ENCODE measurements at regions not wholly inside any gene's neighbourhood (a gene's known extent, or its start where the extent isn't known, plus 50 kb on each side); places are given as distances from the start of the nearest gene placed in this dataset.

DNA sequence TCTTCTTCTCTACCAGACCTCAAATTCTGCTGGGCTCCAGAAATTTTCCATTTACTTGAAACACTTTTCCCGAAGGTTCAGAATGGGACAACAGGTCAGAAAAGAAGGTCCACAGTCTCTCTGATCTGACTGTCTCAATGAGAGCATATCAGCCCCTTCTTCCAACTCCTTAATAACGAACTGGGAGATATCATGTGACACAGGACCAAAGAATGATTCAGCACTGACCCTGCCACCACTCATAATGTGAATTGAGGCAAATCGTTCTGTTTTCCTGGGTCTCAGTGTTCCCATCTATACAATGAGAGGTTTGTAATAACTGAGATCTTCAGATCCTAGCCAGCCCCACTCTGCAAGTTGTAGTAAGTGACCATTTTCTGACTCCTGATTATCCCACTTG is 500.5 kb downstream of the NTRK3 start:
- 76 to 92% (median 83%) methylated on average over 3 of the region's 3 CpGs for WGBS, 3 donors
- Histone ChIP-seq H3K27me3 (ENCODE audit: insufficient read depth in 3 of 3, low read length in 2 of 3) (no peaks in the 10 kb centered on the region), H3K4me1 (no peaks in the 10 kb centered on the region), H3K36me3 (ENCODE audit: insufficient read depth in 1 of 2, low read depth in 1 of 2) (no peaks in the 10 kb centered on the region), H3K9me3 (no peaks in the 10 kb centered on the region), H3K27ac (no peak overlapping the region), H3K4me3 (no peak overlapping the region)
- no peak for TF ChIP-seq CTCF (IDR thresholded peaks at IDR 0.05)
- ATAC-seq (no peak), DNase-seq (no peak)
- intact Hi-C loops (cut with DNase I): no loop called here

DNA sequence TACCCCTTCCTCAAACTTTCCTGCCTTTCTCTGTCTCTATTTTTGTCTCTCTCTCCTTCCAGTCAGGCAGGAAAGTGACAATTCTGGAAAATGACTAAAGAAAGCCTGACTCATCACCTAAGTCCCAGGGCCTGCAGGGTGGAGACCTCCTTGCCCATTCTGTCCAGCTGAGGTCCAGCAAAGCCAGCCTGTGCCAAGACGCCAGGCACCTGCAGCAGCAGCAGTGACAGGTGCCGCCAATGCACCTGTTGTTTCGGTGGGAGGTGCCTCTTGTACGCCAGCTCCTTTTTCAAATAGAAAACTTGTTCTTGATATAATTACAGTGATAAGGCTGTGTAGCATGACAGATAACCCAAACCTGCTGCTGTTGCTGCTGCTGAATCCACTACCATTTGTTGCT is 501.3 kb downstream of the NTRK3 start:
- 71 to 82% (median 72%) methylated on average over 4 of the region's 4 CpGs for WGBS, 3 donors
- intact Hi-C loops (cut with DNase I): no loop called here
- no peak for TF ChIP-seq CTCF (IDR thresholded peaks at IDR 0.05)
- Histone ChIP-seq H3K4me3 (no peak overlapping the region), H3K27me3 (ENCODE audit: insufficient read depth in 3 of 3, low read length in 2 of 3) (no peaks in the 10 kb centered on the region), H3K36me3 (ENCODE audit: insufficient read depth in 1 of 2, low read depth in 1 of 2) (no peaks in the 10 kb centered on the region), H3K9me3 (no peaks in the 10 kb centered on the region), H3K27ac (no peak overlapping the region), H3K4me1 (no peaks in the 10 kb centered on the region)
- no peak for ATAC-seq
- DNase-seq: no peak

GRCh38 chr15:87753539-87753938 is 503.0 kb downstream of the NTRK3 start:
- intact Hi-C loops (cut with DNase I): no loop called here
- H3K27me3 ChIP-seq (ENCODE audit: insufficient read depth in 3 of 3, low read length in 2 of 3): no peaks in the 10 kb centered on the region
- no peak overlapping the region for H3K4me3 ChIP-seq
- no peaks in the 10 kb centered on the region for H3K4me1 ChIP-seq
- WGBS, 3 donors: 78 to 82% (median 81%) methylated on average over 11 of the region's 11 CpGs
- ATAC-seq (no peak), DNase-seq (no peak)
- H3K36me3 ChIP-seq (ENCODE audit: insufficient read depth in 1 of 2, low read depth in 1 of 2): no peaks in the 10 kb centered on the region
- H3K9me3 ChIP-seq: no peaks in the 10 kb centered on the region
- H3K27ac ChIP-seq: no peak overlapping the region
- TF ChIP-seq CTCF (IDR thresholded peaks at IDR 0.05): no peak

DNA sequence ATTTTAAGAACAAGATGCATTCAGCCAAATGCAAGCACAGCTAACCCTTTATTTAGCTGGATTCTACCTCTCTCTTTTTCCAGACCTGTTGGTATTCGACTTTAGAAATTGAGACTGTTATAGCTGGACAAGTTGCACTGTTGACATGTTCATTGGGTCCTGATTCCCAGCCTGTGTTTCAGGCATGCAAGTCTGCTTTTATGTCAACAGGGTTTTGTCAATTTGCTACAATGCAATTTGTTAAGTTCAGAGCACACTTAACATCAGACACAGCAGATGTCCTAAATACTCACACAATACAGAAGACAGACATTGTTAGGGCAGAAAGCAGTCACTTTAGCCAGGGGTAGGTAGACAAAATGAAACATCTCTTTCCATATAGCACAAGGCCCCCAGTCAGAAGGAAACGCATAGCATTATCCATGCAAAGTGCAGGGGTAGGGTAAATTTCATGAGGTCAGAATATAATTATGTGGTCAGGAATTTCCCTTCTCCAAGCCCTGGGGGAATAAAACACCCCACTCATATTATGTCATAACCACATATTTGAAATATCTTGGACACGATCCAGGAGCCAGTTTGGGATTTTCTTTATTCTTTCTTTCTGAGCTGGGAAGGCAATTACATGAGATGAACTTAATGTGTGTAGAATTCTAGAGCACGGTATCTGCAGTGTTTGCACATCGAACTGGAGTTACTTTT is 504.1 kb downstream of the NTRK3 start:
- Histone ChIP-seq H3K9me3 (no peaks in the 10 kb centered on the region), H3K27me3 (ENCODE audit: insufficient read depth in 3 of 3, low read length in 2 of 3) (no peaks in the 10 kb centered on the region), H3K4me3 (no peak overlapping the region), H3K27ac (no peak overlapping the region), H3K36me3 (ENCODE audit: insufficient read depth in 1 of 2, low read depth in 1 of 2) (no peaks in the 10 kb centered on the region), H3K4me1 (no peaks in the 10 kb centered on the region)
- ATAC-seq (no peak), DNase-seq (no peak)
- no peak for TF ChIP-seq CTCF (IDR thresholded peaks at IDR 0.05)
- 15 to 25% (median 22%) methylated on average over 5 of the region's 5 CpGs for WGBS, 3 donors
- intact Hi-C loops (cut with DNase I): no loop called here

DNA sequence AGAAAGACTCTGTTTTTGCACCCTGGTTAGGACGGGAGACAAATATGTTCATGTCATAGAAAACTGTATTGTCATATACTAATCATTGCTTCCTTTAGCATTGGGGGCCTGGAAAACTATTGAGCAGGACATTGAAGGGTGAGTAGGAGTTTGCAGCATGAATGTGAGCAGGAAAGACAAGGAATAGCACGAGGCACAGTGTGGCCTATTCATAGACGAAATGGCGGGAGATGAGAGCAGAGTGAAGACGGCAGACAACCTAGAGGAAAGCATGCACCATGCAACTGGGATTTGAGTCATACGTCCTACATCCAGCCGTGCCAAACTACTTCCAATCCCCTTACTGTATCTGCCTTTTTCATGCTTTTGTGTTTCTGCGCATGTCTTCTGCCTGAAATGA is 508.1 kb downstream of the NTRK3 start:
- Histone ChIP-seq H3K4me3 (no peak overlapping the region), H3K27ac (no peak overlapping the region), H3K9me3 (no peaks in the 10 kb centered on the region), H3K4me1 (no peaks in the 10 kb centered on the region), H3K36me3 (ENCODE audit: insufficient read depth in 1 of 2, low read depth in 1 of 2) (no peaks in the 10 kb centered on the region), H3K27me3 (ENCODE audit: insufficient read depth in 3 of 3, low read length in 2 of 3) (no peaks in the 10 kb centered on the region)
- DNase-seq (no peak), ATAC-seq (no peak)
- 93 to 96% (median 95%) methylated on average over 8 of the region's 8 CpGs for WGBS, 3 donors
- intact Hi-C loops (cut with DNase I): no loop called here
- TF ChIP-seq CTCF (IDR thresholded peaks at IDR 0.05): no peak

Data from psoas muscle (tissue), 7 donors.